A549 (cell line): ENCODE measurements at regions not wholly inside any gene's neighbourhood (a gene's known extent, or its start where the extent isn't known, plus 50 kb on each side); places are given as distances from the start of the nearest gene placed in this dataset.

Source experiments
- ATAC-seq, 2 experiments: fragments of 200-7000 bp in 1 of 2; fragments of >200 bp in 1 of 2; cut with Nextera tagmentation in 1 of 2; cut with Tn5 transposase in 1 of 2; 3 replicates each; pipeline versions ENCODE4 v1.8.0 to v1.9.1; 2018 to 2020; ENCODE audit warnings: mild to moderate bottlenecking in 1 of 2, moderate library complexity in 1 of 2
- CTCF ChIA-PET: fragments of 300-600 bp; sonication (Branson Sonifier 250); formaldehyde crosslinking; extraction: SDS; loops from one replicate; lab custom pipeline; 2021; ENCODE audit warnings: antibody characterized with exemption, inconsistent platforms; lab: Yijun Ruan, JAX
- POLR2A ChIA-PET: fragments of 350-600 bp; formaldehyde crosslinking; extraction: SDS; loops from one replicate; lab custom pipeline; 2021; ENCODE audit warnings: antibody characterized with exemption, inconsistent platforms; lab: Yijun Ruan, JAX
- DNase-seq, 2 experiments: peaks; one replicate each; pipeline versions ENCODE4 v3.0.0 to v3.0.0-alpha.2; 2011 to 2016; ENCODE audit warnings: low read depth in 1 of 2, low spot score in 1 of 2
- FAIRE-seq: peaks from 2 replicates; lab custom pipeline; 2011; peaks lifted over from hg19 to GRCh38; lab: Jason Lieb, UNC
- H3K27ac ChIP-seq, 2 experiments: fragments of >200 bp; sonication (Bioruptor Twin); formaldehyde crosslinking; 3 replicates each; pipeline ENCODE4 v1.5.1; 2016 to 2017
- H3K4me1 ChIP-seq: fragments of >200 bp; sonication (Bioruptor Twin); formaldehyde crosslinking; 3 replicates; pipeline ENCODE4 v1.6.1; 2016
- H3K4me2 ChIP-seq: fragments of >200 bp; sonication (Bioruptor Twin); formaldehyde crosslinking; 3 replicates; pipeline ENCODE4 v1.6.1; 2016
- H3K4me3 ChIP-seq: fragments of >200 bp; sonication (Bioruptor Twin); formaldehyde crosslinking; 3 replicates; pipeline ENCODE4 v1.5.1; 2016
- H3K9me3 ChIP-seq: fragments of >200 bp; sonication (Bioruptor Twin); formaldehyde crosslinking; 3 replicates; pipeline ENCODE4 v1.6.1; 2016
- CBX8 ChIP-seq: fragments of 200-600 bp; sonication (generic); IDR thresholded peaks from 2 replicates; pipeline ENCODE4 v1.6.1; 2016
- CEBPB ChIP-seq, 2 experiments: fragments of >200 bp in 1 of 2; sonication (Bioruptor Twin) in 1 of 2; formaldehyde crosslinking in 1 of 2; IDR thresholded peaks; 2 replicates each; pipeline ENCODE4 v1.6.1; 2012 to 2016
- CHD2 ChIP-seq: fragments of 150-350 bp; IDR thresholded peaks from 2 replicates; pipeline ENCODE4 v1.6.1; 2014; ENCODE audit warnings: low read length; ENCODE audit not compliant: partially characterized antibody
- E2F6 ChIP-seq: IDR thresholded peaks from 2 replicates; pipeline ENCODE4 v1.6.1; 2012; ENCODE audit warnings: low read depth, borderline replicate concordance
- EHF ChIP-seq: fragments of 250-450 bp; sonication (Bioruptor Pico); IDR thresholded peaks from 2 replicates; pipeline ENCODE4 v1.5.0; 2020; ENCODE audit warnings: mild to moderate bottlenecking
- EHMT2 ChIP-seq: fragments of 200-600 bp; sonication (generic); IDR thresholded peaks from 2 replicates; pipeline ENCODE4 v1.6.1; 2016; ENCODE audit warnings: antibody characterized with exemption, low read depth, mild to moderate bottlenecking, moderate library complexity
- ELK1 ChIP-seq: fragments of 150-350 bp; IDR thresholded peaks from 2 replicates; pipeline ENCODE4 v1.6.1; 2014; ENCODE audit warnings: low read depth, mild to moderate bottlenecking, low read length
- ESRRA ChIP-seq: fragments of 150-350 bp; IDR thresholded peaks from 2 replicates; pipeline ENCODE4 v1.6.1; 2014; ENCODE audit warnings: mild to moderate bottlenecking, low read length, borderline replicate concordance
- FOSB ChIP-seq: fragments of 250-450 bp; sonication (Bioruptor Pico); IDR thresholded peaks from 2 replicates; pipeline ENCODE4 v1.5.0; 2020; ENCODE audit warnings: mild to moderate bottlenecking, moderate library complexity
- FOXS1 ChIP-seq: fragments of 250-450 bp; sonication (Bioruptor Pico); IDR thresholded peaks from 2 replicates; pipeline ENCODE4 v1.5.0; 2020; ENCODE audit warnings: mild to moderate bottlenecking, moderate library complexity
- HMGXB4 ChIP-seq: fragments of 250-450 bp; sonication (Bioruptor Pico); IDR thresholded peaks from 2 replicates; pipeline ENCODE4 v1.5.0; 2021; ENCODE audit warnings: mild to moderate bottlenecking, moderate library complexity, borderline replicate concordance
- HOXA7 ChIP-seq: fragments of 250-450 bp; sonication (Bioruptor Pico); IDR thresholded peaks from 2 replicates; pipeline ENCODE4 v1.5.0; 2020; ENCODE audit warnings: mild to moderate bottlenecking, moderate library complexity
- HOXB13 ChIP-seq: fragments of 250-450 bp; sonication (Bioruptor Pico); IDR thresholded peaks from 2 replicates; pipeline ENCODE4 v1.5.0; 2020; ENCODE audit warnings: low read depth, mild to moderate bottlenecking, moderate library complexity
- KDM1A ChIP-seq: fragments of 200-600 bp; sonication (generic); IDR thresholded peaks from 2 replicates; pipeline ENCODE4 v1.6.1; 2016; ENCODE audit warnings: low read depth, mild to moderate bottlenecking
- KDM5A ChIP-seq: fragments of 200-600 bp; sonication (generic); IDR thresholded peaks from 2 replicates; pipeline ENCODE4 v1.6.1; 2016; ENCODE audit warnings: antibody characterized with exemption, mild to moderate bottlenecking
- MAX ChIP-seq: IDR thresholded peaks from 2 replicates; pipeline ENCODE4 v1.6.1; 2012
- MAZ ChIP-seq: fragments of 150-350 bp; IDR thresholded peaks from 2 replicates; pipeline ENCODE4 v1.6.1; 2014; ENCODE audit warnings: antibody characterized with exemption, low read depth, low read length, borderline replicate concordance
- NFE2L2 ChIP-seq: fragments of 150-350 bp; conservative IDR thresholded peaks from 2 replicates; pipeline ENCODE4 v1.6.1; 2014; ENCODE audit warnings: low read length
- NR3C1 ChIP-seq: fragments of >200 bp; sonication (Bioruptor Twin); formaldehyde crosslinking; IDR thresholded peaks from 3 replicates; pipeline ENCODE4 v1.6.1; 2017
- RAD21 ChIP-seq, 2 experiments: fragments of >200 bp in 1 of 2; sonication (Bioruptor Twin) in 1 of 2; formaldehyde crosslinking in 1 of 2; IDR thresholded peaks in 1 of 2; conservative IDR thresholded peaks in 1 of 2; 2 replicates in 1 of 2; 3 replicates in 1 of 2; pipeline ENCODE4 v1.6.1; 2012 to 2018; ENCODE audit warnings: inconsistent platforms in 1 of 2
- USF2 ChIP-seq: fragments of 450-650 bp; IDR thresholded peaks from 2 replicates; pipeline ENCODE4 v1.6.1; 2014; ENCODE audit warnings: antibody characterized with exemption
- ZNF302 ChIP-seq: fragments of 250-450 bp; sonication (Bioruptor Pico); IDR thresholded peaks from 2 replicates; pipeline ENCODE4 v1.9.0; 2021; ENCODE audit warnings: inconsistent platforms, mild to moderate bottlenecking, moderate library complexity
- ZSCAN20 ChIP-seq: fragments of 250-450 bp; sonication (Bioruptor Pico); IDR thresholded peaks from 2 replicates; pipeline ENCODE4 v1.8.0; 2022; ENCODE audit warnings: mild to moderate bottlenecking, moderate library complexity
- WGBS: methylation state at CpG from one replicate; pipeline ENCODE4 v1.1.6; 2017; ENCODE audit errors: missing lambda C conversion rate; 5-methylcytosine and 5-hydroxymethylcytosine counted together

GRCh38 chr6:19472153-19472552 lies 365.0 kb upstream of the ID4 start (continued):
- TF ChIP-seq HMGXB4 (CRISPR knock-in tag), result no peak
- no peak for TF ChIP-seq HOXA7 (CRISPR knock-in tag)
- TF ChIP-seq NR3C1, result no peak
- TF ChIP-seq NFE2L2, result no peak
- TF ChIP-seq USF2, result no peak
- no peak for TF ChIP-seq HOXB13 (CRISPR knock-in tag)
- peak; percentile 78 to 87 for TF ChIP-seq CEBPB (IDR thresholded peaks at IDR 0.05)
- no peak for TF ChIP-seq KDM5A
- no peak for TF ChIP-seq MAZ
- TF ChIP-seq RAD21 (conservative IDR thresholded peaks at IDR 0.05 in 1 of 2, IDR thresholded peaks at IDR 0.05 in 1 of 2), result peak in 1 of 2 experiments; percentile 65; a peak in 4 of 5 replicates
- no peak for TF ChIP-seq CBX8
- TF ChIP-seq ZSCAN20 (CRISPR knock-in tag), result no peak
- TF ChIP-seq CHD2, result no peak
- no peak for TF ChIP-seq EHF (CRISPR knock-in tag)
- TF ChIP-seq FOSB (CRISPR knock-in tag), result no peak
- no peak for TF ChIP-seq EHMT2
- TF ChIP-seq ELK1, result no peak
- TF ChIP-seq FOXS1, result no peak
- TF ChIP-seq KDM1A, result no peak
- no peak for TF ChIP-seq E2F6
- TF ChIP-seq MAX, result peak; percentile 22; the same call in 1 of the 2 replicates

GRCh38 chr6:19472850-19473249 lies 364.3 kb upstream of the ID4 start:
- POLR2A ChIA-PET, result no interaction called here
- Histone ChIP-seq H3K27ac (peak overlapping the region; percentile 63 to 80; a peak in 5 of 6 replicates), H3K4me2 (peak overlapping the region; percentile 57; the same call in 2 of the 3 replicates), H3K4me1 (peaks cover 18% of the 10 kb centered on the region), H3K9me3 (peaks cover 10% of the 10 kb centered on the region; the same call in 2 of the 3 replicates), H3K4me3 (no peak overlapping the region)
- DNase-seq (no peak), ATAC-seq (no peak), FAIRE-seq (no peak)
- TF ChIP-seq CBX8 (no peak), ESRRA (no peak), RAD21 (conservative IDR thresholded peaks at IDR 0.05 in 1 of 2, IDR thresholded peaks at IDR 0.05 in 1 of 2) (peak in 1 of 2 experiments; percentile 38; a peak in 2 of 5 replicates), ZNF302 (CRISPR knock-in tag) (no peak)
- CTCF ChIA-PET, result no interaction called here
- 53% methylated on average over 4 of the region's 4 CpGs for WGBS
